ENCODE measurements at regions not wholly inside any gene's neighbourhood (a gene's known extent, or its start where the extent isn't known, plus 50 kb on each side); places are given as distances from the start of the nearest gene placed in this dataset.

DNA sequence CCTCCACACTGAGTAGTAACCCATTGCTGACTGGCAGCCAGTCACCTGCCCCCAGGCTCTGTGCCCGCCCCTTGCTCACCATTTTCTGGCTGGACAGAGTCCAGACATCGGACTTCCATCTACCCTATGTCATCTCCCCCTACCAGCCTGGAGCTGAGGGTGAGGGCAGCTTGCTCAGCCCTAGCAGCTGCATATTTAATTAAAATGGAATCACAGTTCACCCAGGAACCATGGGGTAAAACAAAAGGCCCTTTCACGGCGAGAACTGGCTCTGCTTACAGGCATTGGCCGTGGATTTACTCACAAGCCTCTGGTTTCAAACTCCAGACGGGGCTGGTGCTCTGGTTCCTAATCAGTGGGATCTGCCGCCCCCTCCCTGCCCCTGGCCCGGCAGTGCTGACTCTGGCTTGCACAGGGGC is 94.9 kb upstream of the ATP2B2 start:
- TF ChIP-seq, protein P1, sequence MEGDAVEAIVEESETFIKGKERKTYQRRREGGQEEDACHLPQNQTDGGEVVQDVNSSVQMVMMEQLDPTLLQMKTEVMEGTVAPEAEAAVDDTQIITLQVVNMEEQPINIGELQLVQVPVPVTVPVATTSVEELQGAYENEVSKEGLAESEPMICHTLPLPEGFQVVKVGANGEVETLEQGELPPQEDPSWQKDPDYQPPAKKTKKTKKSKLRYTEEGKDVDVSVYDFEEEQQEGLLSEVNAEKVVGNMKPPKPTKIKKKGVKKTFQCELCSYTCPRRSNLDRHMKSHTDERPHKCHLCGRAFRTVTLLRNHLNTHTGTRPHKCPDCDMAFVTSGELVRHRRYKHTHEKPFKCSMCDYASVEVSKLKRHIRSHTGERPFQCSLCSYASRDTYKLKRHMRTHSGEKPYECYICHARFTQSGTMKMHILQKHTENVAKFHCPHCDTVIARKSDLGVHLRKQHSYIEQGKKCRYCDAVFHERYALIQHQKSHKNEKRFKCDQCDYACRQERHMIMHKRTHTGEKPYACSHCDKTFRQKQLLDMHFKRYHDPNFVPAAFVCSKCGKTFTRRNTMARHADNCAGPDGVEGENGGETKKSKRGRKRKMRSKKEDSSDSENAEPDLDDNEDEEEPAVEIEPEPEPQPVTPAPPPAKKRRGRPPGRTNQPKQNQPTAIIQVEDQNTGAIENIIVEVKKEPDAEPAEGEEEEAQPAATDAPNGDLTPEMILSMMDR (IDR thresholded peaks at IDR 0.05), result no peak
- TF ChIP-seq POLR2A (IDR thresholded peaks at IDR 0.05), result no peak

Measured in Peyer's patch (tissue), 4 donors.